ENCODE measurements at regions not wholly inside any gene's neighbourhood (a gene's known extent, or its start where the extent isn't known, plus 50 kb on each side); places are given as distances from the start of the nearest gene placed in this dataset.

DNA sequence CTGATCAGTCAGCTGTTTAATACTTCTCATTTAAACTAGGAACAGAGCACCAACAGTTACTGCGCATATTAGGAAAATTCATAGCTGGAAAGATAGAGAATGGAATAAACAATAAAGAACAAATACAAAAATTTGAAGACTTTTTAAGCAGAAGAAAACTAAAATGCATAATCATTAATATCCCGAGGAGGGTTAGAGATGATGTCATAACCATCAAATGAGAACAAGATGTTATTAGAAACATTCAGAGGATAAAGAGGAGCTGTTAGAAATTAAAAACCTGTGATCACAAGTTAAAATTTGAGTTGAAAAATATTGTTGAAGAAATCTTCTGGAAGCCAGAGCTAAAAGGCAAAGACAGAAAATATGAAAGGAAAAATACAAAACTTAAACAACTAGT lies 54.0 kb upstream of the ALKAL2 start:
- TF ChIP-seq, protein P1, sequence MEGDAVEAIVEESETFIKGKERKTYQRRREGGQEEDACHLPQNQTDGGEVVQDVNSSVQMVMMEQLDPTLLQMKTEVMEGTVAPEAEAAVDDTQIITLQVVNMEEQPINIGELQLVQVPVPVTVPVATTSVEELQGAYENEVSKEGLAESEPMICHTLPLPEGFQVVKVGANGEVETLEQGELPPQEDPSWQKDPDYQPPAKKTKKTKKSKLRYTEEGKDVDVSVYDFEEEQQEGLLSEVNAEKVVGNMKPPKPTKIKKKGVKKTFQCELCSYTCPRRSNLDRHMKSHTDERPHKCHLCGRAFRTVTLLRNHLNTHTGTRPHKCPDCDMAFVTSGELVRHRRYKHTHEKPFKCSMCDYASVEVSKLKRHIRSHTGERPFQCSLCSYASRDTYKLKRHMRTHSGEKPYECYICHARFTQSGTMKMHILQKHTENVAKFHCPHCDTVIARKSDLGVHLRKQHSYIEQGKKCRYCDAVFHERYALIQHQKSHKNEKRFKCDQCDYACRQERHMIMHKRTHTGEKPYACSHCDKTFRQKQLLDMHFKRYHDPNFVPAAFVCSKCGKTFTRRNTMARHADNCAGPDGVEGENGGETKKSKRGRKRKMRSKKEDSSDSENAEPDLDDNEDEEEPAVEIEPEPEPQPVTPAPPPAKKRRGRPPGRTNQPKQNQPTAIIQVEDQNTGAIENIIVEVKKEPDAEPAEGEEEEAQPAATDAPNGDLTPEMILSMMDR (IDR thresholded peaks at IDR 0.05; ENCODE audit: extremely low read depth in 1 of 2, insufficient read depth in 1 of 2, low read depth in 1 of 2, low read length in 2 of 2): no peak
- TF ChIP-seq POLR2A (IDR thresholded peaks at IDR 0.05; ENCODE audit: low read depth, low read length) (no peak), POLR2AphosphoS5 (IDR thresholded peaks at IDR 0.05; ENCODE audit: insufficient read depth, low read depth, low read length) (no peak), EZH2 (IDR thresholded peaks at IDR 0.05; ENCODE audit: borderline replicate concordance, low read depth, low read length, severe bottlenecking) (no peak), GATA2 (IDR thresholded peaks at IDR 0.05; ENCODE audit: insufficient read depth, insufficient read length, low read depth, low read length) (no peak), JUN (IDR thresholded peaks at IDR 0.05; ENCODE audit: borderline replicate concordance, insufficient read depth, insufficient read length, low read depth) (no peak), MYC (IDR thresholded peaks at IDR 0.05; ENCODE audit: low read depth, low read length) (no peak), FOS (IDR thresholded peaks at IDR 0.05; ENCODE audit: borderline replicate concordance, insufficient read depth, low read length) (no peak)
- TF ChIP-seq, protein P2, sequence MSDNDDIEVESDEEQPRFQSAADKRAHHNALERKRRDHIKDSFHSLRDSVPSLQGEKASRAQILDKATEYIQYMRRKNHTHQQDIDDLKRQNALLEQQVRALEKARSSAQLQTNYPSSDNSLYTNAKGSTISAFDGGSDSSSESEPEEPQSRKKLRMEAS (IDR thresholded peaks at IDR 0.05; ENCODE audit: insufficient read depth, insufficient read length): no peak

Measured in endothelial cell of umbilical vein (primary cell).